ENCODE measurements at regions not wholly inside any gene's neighbourhood (a gene's known extent, or its start where the extent isn't known, plus 50 kb on each side); places are given as distances from the start of the nearest gene placed in this dataset.

GRCh38 chr1:187909382-187909781 lies 1080.6 kb downstream of the PLA2G4A start:
- H3K4me3 ChIP-seq (ENCODE audit: low read depth, low read length) = no peak overlapping the region
- TF ChIP-seq CTCF (IDR thresholded peaks at IDR 0.05; ENCODE audit: low read depth, low read length) = no peak

GRCh38 chr1:187911820-187912219 lies 1083.1 kb downstream of the PLA2G4A start:
- no peak for TF ChIP-seq CTCF (IDR thresholded peaks at IDR 0.05; ENCODE audit: low read depth, low read length)
- no peak overlapping the region for H3K4me3 ChIP-seq (ENCODE audit: low read depth, low read length)

GRCh38 chr1:187920976-187921375 lies 1092.2 kb downstream of the PLA2G4A start:
- no peak for TF ChIP-seq CTCF (IDR thresholded peaks at IDR 0.05; ENCODE audit: low read depth, low read length)
- no peak overlapping the region for H3K4me3 ChIP-seq (ENCODE audit: low read depth, low read length)

- H3K4me3 ChIP-seq (ENCODE audit: low read depth, low read length) = no peak overlapping the region
- no peak for TF ChIP-seq CTCF (IDR thresholded peaks at IDR 0.05; ENCODE audit: low read depth, low read length)
Observed at GRCh38 chr1:187921426-187921825, 1092.7 kb downstream of the PLA2G4A start.

GRCh38 chr1:187922255-187922654 lies 1093.5 kb downstream of the PLA2G4A start:
- H3K4me3 ChIP-seq (ENCODE audit: low read depth, low read length) = no peak overlapping the region
- TF ChIP-seq CTCF (IDR thresholded peaks at IDR 0.05; ENCODE audit: low read depth, low read length) = no peak

GRCh38 chr1:187924252-187924651 lies 1095.5 kb downstream of the PLA2G4A start:
- no peak overlapping the region for H3K4me3 ChIP-seq (ENCODE audit: low read depth, low read length)
- no peak for TF ChIP-seq CTCF (IDR thresholded peaks at IDR 0.05; ENCODE audit: low read depth, low read length)

- H3K4me3 ChIP-seq (ENCODE audit: low read depth, low read length) = no peak overlapping the region
- peak; percentile 49 for TF ChIP-seq CTCF (IDR thresholded peaks at IDR 0.05; ENCODE audit: low read depth, low read length)
Observed at GRCh38 chr1:187928288-187928687, 1099.5 kb downstream of the PLA2G4A start.

All from WI38 (cell line).